Liver (tissue), 6 donors: ENCODE measurements at regions not wholly inside any gene's neighbourhood (a gene's known extent, or its start where the extent isn't known, plus 50 kb on each side); places are given as distances from the start of the nearest gene placed in this dataset.
"Not testable (repeated sequence)": the region's sequence is repeated elsewhere in the genome, so short reads cannot be mapped to it uniquely, and the experiment has no call there.

ENCODE experiments used
- DNase-seq: peaks from one replicate; pipeline ENCODE4 v3.0.0-alpha.2; 2017; ENCODE audit warnings: low spot score
- H3K27ac ChIP-seq, 2 donors: one replicate each; pipeline ENCODE4 v1.7.0; 2013; ENCODE audit warnings: inconsistent platforms in 2 of 2, low read length in 2 of 2, control low read depth in 1 of 2, low read depth in 1 of 2, mild to moderate bottlenecking in 1 of 2
- H3K27me3 ChIP-seq, 4 donors: one replicate each; pipeline versions ENCODE4 v1.6.1 to v1.7.0; 2013; ENCODE audit warnings: low read length in 3 of 4, inconsistent platforms in 1 of 4, mild to moderate bottlenecking in 1 of 4, moderate library complexity in 1 of 4; ENCODE audit not compliant: control insufficient read depth in 4 of 4, insufficient read depth in 4 of 4
- H3K36me3 ChIP-seq, 4 donors: one replicate each; pipeline versions ENCODE4 v1.6.1 to v1.7.0; 2013; ENCODE audit warnings: low read length in 3 of 4, mild to moderate bottlenecking in 3 of 4, low read depth in 1 of 4, moderate library complexity in 1 of 4; ENCODE audit not compliant: control insufficient read depth in 4 of 4, insufficient read depth in 3 of 4
- H3K4me1 ChIP-seq, 4 donors: one replicate each; pipeline versions ENCODE4 v1.6.1 to v1.7.0; 2013; ENCODE audit warnings: low read length in 3 of 4, mild to moderate bottlenecking in 3 of 4, moderate library complexity in 1 of 4; ENCODE audit not compliant: control insufficient read depth in 4 of 4, insufficient read depth in 4 of 4
- H3K4me3 ChIP-seq, 3 donors: one replicate each; pipeline versions ENCODE4 v1.6.1 to v1.7.0; 2013; ENCODE audit warnings: low read length in 3 of 3, control low read depth in 1 of 3, low read depth in 1 of 3, mild to moderate bottlenecking in 1 of 3
- H3K9ac ChIP-seq, 2 donors: one replicate each; pipeline ENCODE4 v1.7.0; 2013; ENCODE audit warnings: low read length in 2 of 2, mild to moderate bottlenecking in 2 of 2, moderate library complexity in 2 of 2, control low read depth in 1 of 2, low read depth in 1 of 2
- H3K9me3 ChIP-seq, 4 donors: one replicate each; pipeline versions ENCODE4 v1.6.1 to v1.7.0; 2013; ENCODE audit warnings: low read length in 3 of 4; ENCODE audit not compliant: control insufficient read depth in 4 of 4
- WGBS: extraction: QIAGEN DNeasy Blood & Tissue Kit; methylation state at CpG from one replicate; pipeline ENCODE4 v1.1.7; 2013; 5-methylcytosine and 5-hydroxymethylcytosine counted together
- donor health status: healthy.
- donor health status: healthy.
- donor health status: healthy.

DNA sequence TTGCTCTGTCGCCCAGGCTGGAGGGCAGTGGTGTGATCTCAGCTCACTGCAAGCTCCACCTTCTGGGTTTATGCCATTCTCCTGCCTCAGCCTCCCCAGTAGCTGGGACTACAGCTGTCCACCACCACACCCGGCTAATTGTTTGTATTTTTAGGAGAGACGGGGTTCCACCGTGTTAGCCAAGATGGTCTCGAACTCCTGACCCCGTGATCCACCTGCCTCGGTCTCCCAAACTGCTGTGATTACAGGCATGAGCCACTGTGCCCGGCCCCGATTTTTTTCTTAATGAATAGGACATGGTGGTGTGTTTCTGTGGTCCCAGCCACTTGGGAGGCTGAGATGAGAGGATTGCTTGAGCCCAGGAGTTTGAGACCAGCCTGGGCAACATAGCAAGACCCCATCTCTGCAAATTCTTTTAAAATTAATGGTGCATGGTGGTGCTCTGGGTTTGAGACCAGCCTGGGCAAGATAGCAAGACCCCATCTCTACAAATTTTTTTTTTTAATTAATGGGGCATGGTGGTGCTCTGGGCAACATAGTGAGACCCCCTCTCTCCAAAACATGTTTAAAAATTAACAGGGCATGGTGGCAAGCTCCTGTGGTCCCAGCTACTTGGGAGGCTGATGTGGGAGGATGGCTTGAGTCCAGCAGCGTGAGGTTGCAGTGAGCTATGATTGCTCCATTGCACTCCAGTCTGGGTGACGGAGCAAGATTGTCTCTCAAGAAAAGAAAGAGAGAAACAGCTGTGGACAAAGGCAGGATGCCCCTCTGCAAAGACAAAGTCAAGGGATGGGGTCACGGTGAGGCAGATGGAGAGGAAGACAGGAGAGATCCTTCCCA is 4497.2 kb upstream of the OR11H1 start:
- H3K9ac ChIP-seq, H3K4me3 ChIP-seq, H3K27ac ChIP-seq, H3K27me3 ChIP-seq, DNase-seq, H3K36me3 ChIP-seq, H3K4me1 ChIP-seq: not testable (repeated sequence)
- peaks cover 3 to 30% (median 7%) of the 10 kb centered on the region in 4 donors for H3K9me3 ChIP-seq
- 64% methylated on average over 12 of the region's 12 CpGs for WGBS

DNA sequence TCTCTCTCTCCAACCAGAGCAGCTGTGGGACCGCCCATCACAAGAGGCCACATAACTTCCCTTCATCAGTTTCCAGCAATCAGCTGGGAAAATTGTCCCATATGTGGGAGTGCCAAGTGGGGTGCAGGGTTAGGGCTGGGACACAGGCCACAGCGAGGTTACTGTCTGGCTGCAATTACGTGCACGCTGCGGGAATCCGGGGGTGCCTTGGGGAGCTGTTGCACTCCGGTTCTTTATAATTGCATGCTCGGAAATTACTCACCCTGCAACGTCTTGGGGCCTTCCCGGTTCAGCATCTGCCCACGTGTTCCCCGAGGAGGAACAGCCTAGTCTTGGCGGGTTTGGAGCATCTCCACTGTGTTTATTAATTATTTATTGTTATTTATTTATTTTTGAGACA is 4495.9 kb upstream of the OR11H1 start:
- H3K27ac ChIP-seq, H3K9ac ChIP-seq, DNase-seq, H3K4me1 ChIP-seq, H3K36me3 ChIP-seq, H3K27me3 ChIP-seq: not testable (repeated sequence)
- Histone ChIP-seq H3K9me3 (peaks cover 4 to 32% (median 9%) of the 10 kb centered on the region in 4 donors), H3K4me3 (peak overlapping the region in 1 of 3 donors; percentile 30)
- 68% methylated on average over 13 of the region's 13 CpGs for WGBS

DNA sequence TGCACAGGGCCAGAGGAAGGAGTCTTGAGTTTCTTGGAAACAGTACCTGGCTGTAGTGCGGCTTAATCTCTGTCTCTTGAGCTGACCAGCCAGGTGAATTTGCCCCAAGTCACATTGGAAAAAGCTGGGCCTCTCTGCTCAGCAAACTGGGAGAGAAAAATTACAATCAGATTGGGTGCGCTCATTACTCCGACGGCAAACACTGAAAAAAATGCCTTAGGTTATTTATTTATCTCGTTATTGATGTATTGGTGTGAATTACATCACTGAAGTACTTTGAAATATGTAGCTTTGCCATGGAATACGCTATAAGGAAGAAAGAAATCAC is 4493.4 kb upstream of the OR11H1 start:
- H3K4me3 ChIP-seq = peak overlapping the region in 1 of 3 donors; percentile 28
- not testable (repeated sequence) for H3K27ac ChIP-seq, H3K27me3 ChIP-seq, H3K9ac ChIP-seq, H3K36me3 ChIP-seq, DNase-seq, H3K4me1 ChIP-seq
- WGBS = 49% methylated on average over 6 of the region's 6 CpGs
- peaks cover 3 to 27% (median 11%) of the 10 kb centered on the region in 4 donors for H3K9me3 ChIP-seq

DNA sequence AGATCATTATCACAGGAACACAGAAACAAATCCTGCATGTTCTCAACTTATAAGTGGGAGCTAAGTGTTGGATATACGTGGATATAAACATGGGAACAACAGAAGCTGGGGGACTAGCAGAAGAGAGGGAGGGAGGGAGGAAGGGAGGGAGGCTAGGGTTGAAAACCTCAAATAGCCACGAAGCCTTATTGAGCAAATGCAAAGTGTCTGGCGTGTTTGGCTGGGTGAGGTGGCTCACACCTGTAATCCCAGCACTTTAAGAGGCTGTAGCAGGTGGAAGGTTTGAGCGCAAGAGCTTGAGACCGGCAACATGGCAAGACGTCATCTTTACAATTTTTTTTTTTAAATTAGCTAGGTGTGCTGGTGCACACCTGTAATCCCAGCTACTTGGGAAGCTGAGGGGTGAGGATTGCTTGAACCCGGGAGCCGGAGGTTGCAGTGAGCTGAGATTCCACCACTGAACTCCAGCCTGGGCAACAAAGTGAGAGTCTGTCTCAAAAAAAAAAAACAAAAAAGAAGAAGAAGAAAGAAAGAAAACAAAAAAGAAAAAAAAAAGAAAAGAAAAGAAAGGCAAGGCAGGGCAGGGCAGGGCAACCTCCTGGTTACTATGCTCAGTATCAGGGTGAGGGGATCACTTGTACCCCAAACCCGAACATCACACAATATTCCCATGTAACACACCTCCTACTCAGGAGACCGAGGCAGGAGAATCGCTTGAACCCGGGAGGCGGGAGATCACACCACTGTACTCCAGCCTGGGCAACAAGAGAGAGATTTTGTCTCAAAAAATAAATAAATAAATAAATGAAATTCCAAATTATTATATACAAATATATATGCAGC is 4492.7 kb upstream of the OR11H1 start:
- H3K4me3 ChIP-seq = peak overlapping the region in 1 of 3 donors; percentile 28
- H3K27me3 ChIP-seq, H3K36me3 ChIP-seq, DNase-seq, H3K9ac ChIP-seq, H3K4me1 ChIP-seq, H3K27ac ChIP-seq: not testable (repeated sequence)
- WGBS = 61% methylated on average over 13 of the region's 13 CpGs
- peaks cover 6 to 27% (median 11%) of the 10 kb centered on the region in 4 donors for H3K9me3 ChIP-seq

DNA sequence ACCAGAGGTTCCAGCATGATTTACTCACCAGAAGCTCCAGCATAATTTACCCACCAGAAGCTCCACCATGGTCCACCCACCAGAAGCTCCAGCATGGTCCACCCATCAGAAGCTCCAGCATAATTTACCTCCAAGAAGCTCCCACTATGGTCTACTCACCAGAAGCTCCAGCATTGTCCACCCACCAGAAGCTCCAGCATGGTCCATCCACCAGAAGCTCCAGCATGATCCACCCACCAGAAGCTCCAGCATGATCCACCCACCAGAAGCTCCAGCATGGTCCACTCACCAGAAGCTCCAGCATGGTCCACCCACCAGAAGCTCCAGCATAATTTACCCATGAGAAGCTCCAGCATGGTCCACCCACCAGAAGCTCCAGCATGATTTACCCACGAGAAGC is 4490.7 kb upstream of the OR11H1 start:
- not testable (repeated sequence) for H3K4me1 ChIP-seq, H3K27ac ChIP-seq, H3K27me3 ChIP-seq, H3K36me3 ChIP-seq, H3K4me3 ChIP-seq, DNase-seq, H3K9ac ChIP-seq
- peaks cover 6 to 34% (median 13%) of the 10 kb centered on the region in 4 donors for H3K9me3 ChIP-seq
- WGBS = 63% methylated on average over 1 of the region's 1 CpG

GRCh38 chr22:11037814-11038213 is 4490.2 kb upstream of the OR11H1 start:
- H3K27ac ChIP-seq, DNase-seq, H3K27me3 ChIP-seq, H3K4me1 ChIP-seq, H3K9ac ChIP-seq, H3K36me3 ChIP-seq: not testable (repeated sequence)
- peaks cover 6 to 34% (median 13%) of the 10 kb centered on the region in 4 donors for H3K9me3 ChIP-seq
- H3K4me3 ChIP-seq = peak overlapping the region in 1 of 3 donors; percentile 1
- WGBS = 50% methylated on average over 2 of the region's 2 CpGs

GRCh38 chr22:11038786-11039185 is 4489.2 kb upstream of the OR11H1 start:
- peaks cover 6 to 37% (median 14%) of the 10 kb centered on the region in 4 donors for H3K9me3 ChIP-seq
- 63% methylated on average over 7 of the region's 7 CpGs for WGBS
- not testable (repeated sequence) for DNase-seq

DNA sequence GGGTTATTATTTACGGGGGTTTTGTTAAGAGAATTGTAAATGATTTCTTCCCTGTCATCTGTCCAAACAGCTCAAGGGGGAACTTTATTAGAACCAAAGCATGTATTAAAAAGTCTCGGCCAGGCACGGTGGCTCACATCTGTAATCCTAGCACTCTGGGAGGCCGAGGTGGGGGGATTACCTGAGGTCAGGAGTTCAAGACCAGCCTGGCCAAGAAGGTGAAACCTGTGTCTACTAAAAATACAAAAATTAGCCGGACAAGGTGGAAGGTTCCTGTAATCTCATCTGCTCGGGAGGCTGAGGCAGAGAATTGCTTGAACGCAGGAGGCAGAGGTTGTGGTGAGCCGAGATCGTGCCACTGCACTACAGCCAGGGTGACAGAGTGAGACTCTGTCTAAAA is 4486.6 kb upstream of the OR11H1 start:
- not testable (repeated sequence) for H3K27me3 ChIP-seq, H3K4me1 ChIP-seq, H3K27ac ChIP-seq, H3K9ac ChIP-seq, DNase-seq, H3K4me3 ChIP-seq, H3K36me3 ChIP-seq
- 55% methylated on average over 9 of the region's 9 CpGs for WGBS
- H3K9me3 ChIP-seq = peaks cover 6 to 27% (median 11%) of the 10 kb centered on the region in 4 donors

More at GRCh38 chr22:11038786-11039185, 4489.2 kb upstream of the OR11H1 start:
- H3K27me3 ChIP-seq, H3K27ac ChIP-seq, H3K9ac ChIP-seq, H3K4me3 ChIP-seq, H3K36me3 ChIP-seq, H3K4me1 ChIP-seq: not testable (repeated sequence)
